Astrocyte (in vitro differentiated cells and primary cell): ENCODE measurements at regions not wholly inside any gene's neighbourhood (a gene's known extent, or its start where the extent isn't known, plus 50 kb on each side); places are given as distances from the start of the nearest gene placed in this dataset.
A peak's percentile ranks its signal among the peaks of the same experiment; 100 is the strongest.

ENCODE experiments used
- DNase-seq: peaks from one replicate; pipeline ENCODE4 v3.0.0-alpha.2; 2010; ENCODE audit warnings: low read depth
- FAIRE-seq: peaks from 2 replicates; lab custom pipeline; 2011; peaks lifted over from hg19 to GRCh38; lab: Jason Lieb, UNC
- H2AFZ ChIP-seq: 2 replicates; pipeline ENCODE4 v1.6.0; 2012; ENCODE audit warnings: low read depth, low read length, inconsistent platforms
- H3K27ac ChIP-seq: 2 replicates; pipeline ENCODE4 v1.5.1; 2011; ENCODE audit warnings: low read depth, low read length, inconsistent platforms
- H3K27me3 ChIP-seq: 2 replicates; pipeline ENCODE4 v1.6.0; 2011; ENCODE audit warnings: low read length, inconsistent platforms; ENCODE audit not compliant: insufficient read depth
- H3K36me3 ChIP-seq: 2 replicates; pipeline ENCODE4 v1.5.1; 2011; ENCODE audit warnings: low read length, inconsistent platforms; ENCODE audit not compliant: insufficient read depth
- H3K4me1 ChIP-seq: 2 replicates; pipeline ENCODE4 v1.5.1; 2011; ENCODE audit warnings: low read length, inconsistent platforms; ENCODE audit not compliant: insufficient read depth
- H3K4me2 ChIP-seq: 2 replicates; pipeline ENCODE4 v1.6.0; 2012; ENCODE audit warnings: low read length, inconsistent platforms
- H3K4me3 ChIP-seq: 2 replicates; pipeline ENCODE4 v1.5.1; 2011; ENCODE audit warnings: low read depth, mild to moderate bottlenecking, low read length, inconsistent platforms; ENCODE audit not compliant: insufficient read depth
- H3K79me2 ChIP-seq: 2 replicates; pipeline ENCODE4 v1.6.0; 2012; ENCODE audit warnings: mild to moderate bottlenecking, low read length, inconsistent platforms; ENCODE audit not compliant: insufficient read depth
- H3K9ac ChIP-seq: 2 replicates; pipeline ENCODE4 v1.6.0; 2012; ENCODE audit warnings: mild to moderate bottlenecking, low read length, inconsistent platforms
- H3K9me3 ChIP-seq: 2 replicates; pipeline ENCODE4 v1.5.1; 2012; ENCODE audit warnings: low read depth, mild to moderate bottlenecking, low read length, inconsistent platforms; ENCODE audit not compliant: insufficient read depth
- H4K20me1 ChIP-seq: 2 replicates; pipeline ENCODE4 v1.6.0; 2012; ENCODE audit warnings: low read length, inconsistent platforms; ENCODE audit not compliant: insufficient read depth
- H3K27ac Mint-ChIP-seq: one replicate; pipeline ENCODE4 v1.8.0; 2021; ENCODE audit warnings: mild to moderate bottlenecking, mixed read lengths; ENCODE audit not compliant: unreplicated experiment
- H3K27me3 Mint-ChIP-seq: one replicate; pipeline ENCODE4 v1.8.0; 2021; ENCODE audit warnings: low read depth, mixed read lengths; ENCODE audit not compliant: unreplicated experiment
- H3K36me3 Mint-ChIP-seq: one replicate; pipeline ENCODE4 v1.8.0; 2021; ENCODE audit warnings: low read depth, mixed read lengths; ENCODE audit not compliant: unreplicated experiment
- H3K4me1 Mint-ChIP-seq: one replicate; pipeline ENCODE4 v1.8.0; 2021; ENCODE audit warnings: low read depth, mixed read lengths; ENCODE audit not compliant: unreplicated experiment
- H3K4me3 Mint-ChIP-seq: one replicate; pipeline ENCODE4 v1.8.0; 2021; ENCODE audit warnings: mild to moderate bottlenecking, moderate library complexity, mixed read lengths; ENCODE audit not compliant: unreplicated experiment
- H3K9me3 Mint-ChIP-seq: one replicate; pipeline ENCODE4 v1.8.0; 2021; ENCODE audit warnings: mild to moderate bottlenecking, mixed read lengths; ENCODE audit not compliant: unreplicated experiment
- CTCF ChIP-seq: IDR thresholded peaks from 2 replicates; pipeline ENCODE4 v1.5.1; 2011; ENCODE audit warnings: low read depth, mild to moderate bottlenecking, inconsistent platforms, low read length, moderate library complexity; ENCODE audit not compliant: insufficient read depth
- EZH2 ChIP-seq: IDR thresholded peaks from 2 replicates; pipeline ENCODE4 v1.6.1; 2012; ENCODE audit warnings: mild to moderate bottlenecking, low read length, inconsistent platforms; ENCODE audit not compliant: insufficient read depth

GRCh38 chr10:64397125-64397524 is 875.9 kb downstream of the REEP3 start:
- TF ChIP-seq CTCF (no peak), EZH2 (no peak)
- no peaks in the 10 kb centered on the region for H4K20me1 ChIP-seq
- H3K27me3 Mint-ChIP-seq, result no peaks in the 10 kb centered on the region

GRCh38 chr10:64408391-64409183 is 887.4 kb downstream of the REEP3 start:
- Mint-ChIP-seq H3K9me3 (no peaks in the 10 kb centered on the region), H3K4me1 (peaks cover 4% of the 10 kb centered on the region), H3K4me3 (no peak overlapping the region), H3K27ac (no peak overlapping the region), H3K27me3 (no peaks in the 10 kb centered on the region), H3K36me3 (no peaks in the 10 kb centered on the region)
- Histone ChIP-seq H3K27me3 (no peaks in the 10 kb centered on the region), H3K79me2 (no peaks in the 10 kb centered on the region), H3K4me2 (no peak overlapping the region), H4K20me1 (no peaks in the 10 kb centered on the region), H3K27ac (no peak overlapping the region), H3K9me3 (no peaks in the 10 kb centered on the region), H3K4me3 (no peak overlapping the region), H3K9ac (no peak overlapping the region), H3K4me1 (no peaks in the 10 kb centered on the region), H2AFZ (no peak overlapping the region), H3K36me3 (no peaks in the 10 kb centered on the region)
- TF ChIP-seq CTCF (no peak), EZH2 (no peak)
- FAIRE-seq (no peak), DNase-seq (no peak)

More at GRCh38 chr10:64397125-64397524, 875.9 kb downstream of the REEP3 start:
- Histone ChIP-seq H2AFZ (no peak overlapping the region), H3K36me3 (no peaks in the 10 kb centered on the region), H3K27me3 (no peaks in the 10 kb centered on the region), H3K27ac (no peak overlapping the region), H3K4me1 (peaks cover 14% of the 10 kb centered on the region), H3K4me3 (no peak overlapping the region), H3K79me2 (no peaks in the 10 kb centered on the region), H3K9me3 (no peaks in the 10 kb centered on the region), H3K4me2 (no peak overlapping the region), H3K9ac (no peak overlapping the region)
- H3K36me3 Mint-ChIP-seq, result no peaks in the 10 kb centered on the region
- FAIRE-seq (no peak), DNase-seq (no peak)
- peaks cover 30% of the 10 kb centered on the region for H3K4me1 Mint-ChIP-seq
- H3K4me3 Mint-ChIP-seq, result no peak overlapping the region
- peak overlapping the region; percentile 93 for H3K27ac Mint-ChIP-seq
- H3K9me3 Mint-ChIP-seq, result peaks cover 4% of the 10 kb centered on the region

GRCh38 chr10:64409349-64409748 is 888.1 kb downstream of the REEP3 start:
- Histone ChIP-seq H4K20me1 (no peaks in the 10 kb centered on the region), H3K27me3 (no peaks in the 10 kb centered on the region), H3K79me2 (no peaks in the 10 kb centered on the region), H3K9ac (no peak overlapping the region), H3K4me3 (no peak overlapping the region), H3K9me3 (no peaks in the 10 kb centered on the region), H3K27ac (no peak overlapping the region), H3K36me3 (no peaks in the 10 kb centered on the region), H3K4me1 (no peaks in the 10 kb centered on the region), H3K4me2 (no peak overlapping the region), H2AFZ (no peak overlapping the region)
- Mint-ChIP-seq H3K27ac (no peak overlapping the region), H3K36me3 (no peaks in the 10 kb centered on the region), H3K4me1 (peaks cover 4% of the 10 kb centered on the region), H3K9me3 (no peaks in the 10 kb centered on the region), H3K4me3 (no peak overlapping the region), H3K27me3 (no peaks in the 10 kb centered on the region)
- DNase-seq (no peak), FAIRE-seq (no peak)
- TF ChIP-seq EZH2 (no peak), CTCF (no peak)
